NCI-H2171 (cell line): ENCODE measurements at regions not wholly inside any gene's neighbourhood (a gene's known extent, or its start where the extent isn't known, plus 50 kb on each side); places are given as distances from the start of the nearest gene placed in this dataset.
"Not testable (repeated sequence)": the region's sequence is repeated elsewhere in the genome, so short reads cannot be mapped to it uniquely, and the experiment has no call there.

ENCODE experiments used
- DNase-seq: peaks from one replicate; lab custom pipeline; 2025; lab: John Stamatoyannopoulos, UW

DNA sequence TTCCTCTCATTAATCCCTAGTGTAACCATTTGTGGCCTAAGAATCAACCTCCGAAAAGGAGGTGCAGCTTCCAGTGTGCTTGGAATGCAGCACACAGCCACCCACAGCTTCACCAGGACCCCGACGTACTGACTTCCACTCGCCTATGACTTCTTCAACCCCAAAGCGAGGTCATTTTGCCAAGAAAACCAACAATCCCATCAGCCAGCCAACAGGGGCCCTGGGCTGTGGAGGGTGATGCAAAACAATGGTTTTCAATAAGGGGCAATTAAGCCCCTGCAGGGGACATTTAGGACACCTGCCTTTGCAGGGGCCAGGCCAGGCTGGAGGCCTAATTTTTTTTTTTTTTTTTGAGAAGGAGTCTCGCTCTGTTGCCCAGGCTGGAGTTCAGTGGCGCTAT lies 158.1 kb upstream of the SKOR2 start:
- DNase-seq: no peak

DNA sequence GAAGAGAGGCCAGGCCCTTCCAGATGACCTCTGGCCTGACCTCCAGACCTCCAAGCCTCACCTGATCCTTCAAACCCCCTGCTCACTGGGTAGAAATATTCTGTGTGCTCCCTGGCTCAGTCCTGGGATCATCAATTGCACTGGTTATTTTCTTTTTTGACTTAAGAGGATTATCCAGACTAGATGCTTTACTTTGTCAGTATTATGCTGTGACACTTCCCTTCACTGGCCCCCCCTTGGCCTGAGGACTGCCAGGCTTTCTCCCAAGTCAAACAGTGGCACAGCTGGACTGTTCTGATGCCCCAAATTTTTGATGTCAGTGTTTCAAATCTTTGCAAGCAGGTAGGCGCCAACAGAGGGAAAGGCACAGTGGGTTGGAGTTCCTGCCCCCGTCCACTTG lies 156.3 kb upstream of the SKOR2 start:
- no peak for DNase-seq

DNA sequence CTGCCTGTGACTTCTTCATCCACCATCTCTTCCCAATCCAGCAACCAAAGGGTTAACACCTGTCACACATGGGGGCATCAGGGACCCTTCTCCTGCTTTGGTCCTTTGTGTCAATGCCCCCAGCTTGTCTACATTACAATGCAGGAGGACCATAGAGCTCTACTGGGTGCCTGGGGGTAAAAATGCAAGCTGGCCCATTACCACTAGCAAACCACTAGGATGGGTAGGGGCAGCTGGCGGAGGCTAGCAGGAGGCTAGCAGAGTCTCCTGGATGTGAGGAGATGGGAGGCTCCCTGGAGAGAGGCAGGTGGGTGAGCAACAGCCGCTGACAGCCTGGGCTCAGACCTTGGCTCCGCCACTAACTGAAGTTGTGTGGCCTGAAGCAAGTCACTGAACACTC lies 153.4 kb upstream of the SKOR2 start:
- no peak for DNase-seq

DNA sequence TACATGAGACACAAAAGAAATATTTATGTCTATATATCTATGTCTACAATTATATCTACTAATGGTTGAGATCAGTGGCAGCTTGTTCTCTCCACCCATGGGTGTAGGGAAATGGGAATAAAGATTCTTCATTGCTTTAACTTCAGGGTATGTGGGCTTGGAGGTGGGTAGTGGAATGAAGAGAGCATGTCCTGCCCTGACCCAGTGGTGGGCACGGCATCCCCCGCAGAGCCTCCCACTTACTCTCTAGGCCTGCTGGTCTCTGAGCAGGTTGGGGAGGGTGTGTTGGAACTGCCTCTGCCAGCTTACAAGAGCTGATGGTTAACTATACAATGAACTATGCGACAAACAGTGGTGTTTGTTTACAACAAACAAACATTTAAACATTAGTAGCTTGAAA lies 152.5 kb upstream of the SKOR2 start:
- no peak for DNase-seq

DNA sequence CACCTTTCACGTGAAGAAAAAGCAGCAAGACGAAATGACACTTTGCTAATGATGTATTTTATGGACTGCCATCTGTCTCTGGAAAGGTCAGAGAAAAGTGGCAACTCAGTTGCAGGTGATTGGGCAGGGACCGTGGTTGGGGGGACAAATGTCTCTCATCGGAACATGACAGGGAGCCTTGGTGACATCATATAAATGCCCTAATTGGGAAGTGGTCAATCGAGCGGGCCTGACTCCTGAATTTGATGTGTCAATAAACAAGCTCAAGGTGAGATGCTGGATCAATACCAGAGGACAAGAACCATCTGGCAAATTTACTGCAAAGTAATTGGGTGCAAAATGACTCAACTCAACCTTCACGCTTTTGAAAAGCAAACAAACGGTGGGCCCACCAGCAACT lies 151.9 kb upstream of the SKOR2 start:
- peak; percentile 4 for DNase-seq

DNA sequence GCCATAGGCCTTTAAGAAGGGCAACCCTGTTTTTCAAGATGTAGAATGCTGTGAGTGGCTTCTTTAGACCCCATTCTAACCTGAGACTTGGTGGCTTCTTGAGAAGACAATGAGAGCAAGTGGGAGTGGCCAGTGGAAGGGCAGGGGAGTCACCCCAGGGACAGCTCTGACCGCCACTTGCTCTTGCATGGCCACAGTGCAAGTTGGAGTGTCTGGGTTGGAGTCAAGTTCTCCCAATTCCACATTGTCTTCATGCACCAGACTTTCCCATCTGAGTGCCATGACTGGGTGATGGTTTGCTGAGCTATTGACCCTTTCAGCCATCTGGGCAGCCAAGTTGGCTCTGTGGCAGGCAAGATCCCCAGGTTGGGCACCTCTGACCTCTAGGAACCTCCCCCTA lies 148.0 kb upstream of the SKOR2 start:
- DNase-seq: no peak

DNA sequence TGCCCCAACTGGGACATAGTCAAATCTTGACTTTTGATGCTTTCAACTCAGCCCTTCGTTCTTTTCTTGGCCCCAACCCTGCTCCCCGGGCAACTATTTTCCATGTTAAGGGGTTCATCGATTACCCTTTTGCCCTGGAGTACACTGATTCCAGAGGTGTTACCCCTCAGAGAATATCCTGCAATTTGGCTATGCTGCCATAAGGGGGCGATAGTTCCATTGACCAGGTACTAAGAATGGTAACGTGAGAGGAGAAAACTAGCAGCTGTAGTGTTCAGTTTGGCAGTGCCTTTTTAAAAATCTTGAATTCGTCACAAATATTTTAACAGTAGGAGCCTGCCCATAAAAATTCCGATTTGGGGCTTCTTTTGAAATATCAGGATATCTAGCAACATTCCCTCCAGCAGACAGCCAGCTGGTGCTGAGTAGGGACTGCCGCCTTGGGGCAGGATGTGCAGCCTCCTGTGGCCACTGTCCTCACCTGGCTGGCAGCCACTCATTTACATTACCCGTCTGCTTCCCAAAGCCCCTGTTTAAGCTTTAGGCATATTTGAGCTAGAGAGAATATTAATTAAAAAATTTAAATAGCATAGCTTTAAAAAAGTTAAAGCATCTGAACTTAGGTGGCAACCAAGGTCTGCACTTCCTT lies 146.3 kb upstream of the SKOR2 start:
- DNase-seq: no peak

DNA sequence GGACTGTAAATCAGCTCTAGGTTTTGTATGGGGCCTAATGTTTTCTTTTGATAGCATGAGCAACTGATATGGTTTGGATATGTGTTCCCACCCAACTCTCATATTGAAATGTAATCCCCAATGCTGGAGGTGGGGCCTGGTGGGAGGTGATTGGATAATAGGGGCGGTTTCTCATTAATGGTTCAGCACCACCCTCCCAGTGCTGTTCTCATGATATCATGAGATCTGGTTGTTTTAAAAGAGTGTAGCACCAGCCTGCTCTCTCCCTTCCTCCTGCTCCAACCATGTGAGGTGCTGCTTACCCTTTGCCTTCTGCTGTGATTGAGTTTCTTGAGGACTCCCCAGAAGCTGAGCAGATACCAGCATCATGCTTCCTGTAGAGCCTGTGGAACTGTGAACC lies 140.2 kb upstream of the SKOR2 start:
- DNase-seq: no peak

DNA sequence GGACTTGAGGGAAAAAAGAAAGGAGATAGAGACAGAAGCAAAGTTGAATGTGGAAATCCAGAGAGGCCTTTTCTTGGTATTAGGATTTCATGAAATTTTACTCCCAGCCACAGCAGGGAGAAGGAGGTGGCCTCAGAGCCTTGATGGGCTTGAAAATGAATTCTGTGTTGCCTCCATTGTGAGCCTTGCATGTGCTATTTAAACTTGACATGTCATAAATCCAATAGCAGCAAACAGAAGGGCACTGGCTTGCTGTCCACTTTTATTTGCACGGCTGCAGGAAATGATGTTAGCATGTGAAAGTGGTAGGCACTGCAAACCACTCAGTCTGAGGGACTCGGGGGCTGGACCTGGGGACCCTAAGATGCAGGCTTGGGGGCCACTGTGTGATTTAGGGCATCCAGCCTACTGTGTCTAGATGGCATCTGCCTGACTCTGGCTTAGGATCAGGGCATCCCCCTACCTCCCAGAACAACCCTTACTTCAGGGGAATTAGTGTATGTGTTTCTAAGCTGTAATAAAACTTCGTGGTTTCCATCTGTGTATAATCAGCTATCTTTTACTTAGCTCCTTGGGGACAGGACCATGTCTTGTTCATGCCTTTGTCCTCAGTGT lies 139.1 kb upstream of the SKOR2 start:
- DNase-seq: no peak

DNA sequence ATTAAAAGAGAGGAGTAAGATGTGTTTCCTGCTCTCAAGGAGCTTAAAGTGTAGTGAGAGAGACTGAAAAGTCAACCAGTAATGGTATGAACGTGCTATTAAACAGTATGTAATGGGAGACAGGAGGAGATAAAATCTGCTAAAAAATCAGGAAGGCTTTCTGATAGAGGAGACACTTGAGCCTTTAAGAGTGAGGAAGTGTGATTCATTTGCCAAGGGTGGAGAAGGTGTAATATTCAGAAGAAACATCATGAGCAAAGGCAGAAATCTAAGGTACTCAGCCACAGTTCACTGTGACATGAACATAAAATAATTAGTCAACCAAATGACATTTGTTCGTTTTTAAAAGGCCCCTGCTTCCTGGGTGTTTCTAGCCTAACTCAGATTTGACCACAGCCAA lies 137.8 kb upstream of the SKOR2 start:
- no peak for DNase-seq

DNA sequence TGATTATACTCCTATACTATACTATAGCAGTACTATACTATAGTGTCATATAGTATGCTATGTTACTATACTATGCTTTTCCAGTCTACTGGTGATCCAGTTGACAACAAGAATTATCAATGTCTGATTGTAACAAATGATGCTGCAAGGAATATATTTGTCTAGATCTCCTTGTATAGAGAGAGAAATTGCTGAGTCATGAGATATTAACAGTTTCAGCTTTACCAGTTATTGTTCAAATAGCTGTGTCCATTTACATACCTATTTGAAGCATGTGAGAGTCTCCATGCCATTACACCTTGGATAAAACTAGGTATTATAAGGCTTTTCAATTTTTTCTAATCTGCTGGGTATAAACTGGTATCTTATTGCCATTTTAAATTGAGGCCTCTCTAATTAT lies 136.4 kb upstream of the SKOR2 start:
- DNase-seq: no peak

DNA sequence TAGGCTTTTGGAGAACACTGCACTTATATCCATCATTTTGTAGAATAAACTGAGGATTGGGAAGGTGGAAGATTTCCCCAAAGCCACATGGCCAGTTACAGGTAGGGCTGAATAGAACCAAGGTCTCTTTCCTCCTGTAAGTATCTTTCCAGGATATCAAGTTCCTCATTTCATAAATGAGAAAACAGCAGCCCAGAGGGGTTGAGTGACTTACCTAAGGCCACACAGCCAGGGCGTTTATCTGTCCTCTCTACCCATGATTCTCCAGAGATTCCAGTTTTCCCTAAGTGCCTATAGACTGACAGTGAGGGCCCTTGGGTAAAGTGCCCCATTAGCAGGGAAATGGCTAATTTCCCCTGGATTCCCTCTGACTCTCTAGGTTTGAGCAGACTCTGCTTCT lies 132.3 kb upstream of the SKOR2 start:
- DNase-seq: no peak

DNA sequence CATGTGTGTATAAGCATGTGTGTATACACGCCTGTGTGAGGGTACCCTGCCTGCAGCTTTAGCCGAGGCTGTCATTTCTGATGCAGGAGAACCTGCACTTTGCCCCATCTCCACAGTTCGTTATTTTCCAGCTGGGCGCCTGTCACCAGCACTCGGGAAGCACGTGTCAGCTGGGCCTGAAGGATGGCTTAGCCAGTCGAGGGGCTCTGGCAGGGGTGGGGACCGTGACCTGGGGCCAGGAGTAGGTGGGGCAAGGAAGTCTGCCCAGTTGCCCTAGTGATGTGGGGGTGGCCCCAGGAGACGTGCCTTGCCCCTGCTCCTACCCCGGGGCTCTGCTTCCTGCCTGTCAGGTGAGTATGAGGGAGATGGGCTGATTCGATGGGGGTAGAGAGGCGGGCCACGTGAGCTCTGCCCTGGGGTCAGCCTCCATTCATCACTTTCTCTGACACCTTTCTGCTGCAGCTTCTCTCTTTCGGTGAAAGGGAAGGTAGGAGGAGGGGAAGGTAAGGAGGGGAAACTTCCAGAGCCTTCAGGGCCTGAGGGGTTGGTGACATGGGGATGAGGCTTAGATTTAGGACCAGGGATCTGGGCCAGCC lies 130.6 kb upstream of the SKOR2 start:
- no peak for DNase-seq

DNA sequence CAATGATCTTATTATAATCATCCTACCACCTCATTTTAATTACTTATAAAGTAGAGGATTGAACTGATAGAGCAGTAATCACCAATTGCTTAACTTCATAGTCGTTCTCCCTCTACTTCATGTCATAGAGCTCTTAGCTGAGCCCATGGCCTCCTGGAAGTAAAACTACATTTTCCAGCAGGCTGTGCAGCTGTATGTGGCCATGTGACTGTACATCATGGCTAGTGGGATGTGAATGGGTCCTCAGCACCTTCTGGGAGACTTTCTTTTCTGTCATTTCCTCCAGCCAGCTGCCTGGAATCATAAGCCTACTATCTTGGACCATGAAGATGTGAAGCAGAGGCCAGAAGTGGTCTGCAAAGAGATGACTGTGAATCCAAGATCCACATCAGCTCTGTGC lies 128.7 kb upstream of the SKOR2 start:
- DNase-seq: no peak

DNA sequence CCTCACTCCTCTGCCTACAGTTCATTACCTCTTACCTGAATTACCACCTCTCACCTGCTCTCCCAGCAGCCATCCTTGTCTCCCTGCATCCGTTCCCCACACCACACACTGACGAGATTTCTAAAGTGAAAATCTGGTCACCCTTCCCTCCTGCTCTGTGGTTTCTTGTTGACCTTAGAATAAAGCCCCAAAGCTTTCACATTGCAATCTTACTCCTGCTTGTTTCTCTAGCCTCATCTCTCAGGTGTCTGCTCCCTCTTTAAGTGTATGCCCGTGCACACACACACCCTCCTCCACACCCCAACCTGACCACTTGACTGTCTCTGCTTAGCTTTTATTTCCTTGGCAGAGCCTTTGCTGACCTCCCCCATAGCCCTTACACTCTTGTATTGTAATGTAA lies 122.0 kb upstream of the SKOR2 start:
- no peak for DNase-seq

DNA sequence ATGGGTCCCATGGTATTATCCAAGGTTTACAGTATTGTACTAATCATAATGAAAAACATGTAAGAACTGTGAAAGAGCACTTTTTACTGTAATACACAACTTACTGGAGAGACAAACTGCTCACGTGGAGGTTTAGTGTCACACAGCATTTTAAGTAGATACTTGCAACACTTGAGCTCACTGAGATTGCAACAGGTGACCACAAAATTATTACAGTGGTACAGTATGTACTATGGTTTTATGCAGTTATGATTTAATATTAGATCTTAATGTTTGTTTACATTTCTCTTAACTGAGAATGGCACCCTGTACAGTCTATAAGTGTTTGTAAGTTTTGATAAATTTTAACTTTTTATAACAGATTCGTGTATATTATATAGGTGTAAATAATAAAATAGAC lies 118.6 kb upstream of the SKOR2 start:
- no peak for DNase-seq

DNA sequence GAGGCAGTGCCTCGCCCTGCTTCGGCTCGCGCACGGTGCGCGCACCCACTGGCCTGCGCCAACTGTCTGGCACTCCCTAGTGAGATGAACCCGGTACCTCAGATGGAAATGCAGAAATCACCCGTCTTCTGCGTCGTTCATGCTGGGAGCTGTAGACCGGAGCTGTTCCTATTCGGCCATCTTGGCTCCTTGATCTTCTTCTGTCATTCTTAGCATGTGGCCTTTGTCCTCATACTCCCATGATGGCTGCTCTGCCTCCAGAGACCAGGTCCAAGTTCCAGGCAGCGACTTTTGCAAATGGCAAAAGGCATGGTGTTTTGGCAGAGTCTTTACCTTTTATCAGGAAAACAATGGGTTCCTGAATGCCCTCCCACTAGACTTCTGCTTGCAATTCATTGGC lies 102.6 kb upstream of the SKOR2 start:
- DNase-seq: not testable (repeated sequence)

DNA sequence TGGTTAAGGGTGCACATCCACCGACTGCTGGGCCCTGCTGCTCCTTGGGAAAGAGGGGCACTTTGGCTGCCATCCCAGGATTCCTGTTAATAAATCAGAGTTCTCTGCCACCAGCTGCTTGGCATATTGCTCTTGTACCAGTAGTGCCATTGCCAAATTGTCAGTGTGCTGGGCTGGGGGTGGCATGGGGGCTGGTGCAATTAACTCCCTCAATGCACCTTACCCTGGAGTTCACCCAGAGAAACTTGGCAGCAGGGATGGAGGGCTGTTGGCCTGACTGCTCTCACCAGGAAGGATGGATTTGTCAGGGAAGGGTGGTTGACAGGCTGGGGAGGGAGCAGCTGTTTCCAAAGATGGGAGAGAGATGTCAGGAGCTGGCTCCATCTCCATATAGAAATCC lies 94.6 kb upstream of the SKOR2 start:
- no peak for DNase-seq

DNA sequence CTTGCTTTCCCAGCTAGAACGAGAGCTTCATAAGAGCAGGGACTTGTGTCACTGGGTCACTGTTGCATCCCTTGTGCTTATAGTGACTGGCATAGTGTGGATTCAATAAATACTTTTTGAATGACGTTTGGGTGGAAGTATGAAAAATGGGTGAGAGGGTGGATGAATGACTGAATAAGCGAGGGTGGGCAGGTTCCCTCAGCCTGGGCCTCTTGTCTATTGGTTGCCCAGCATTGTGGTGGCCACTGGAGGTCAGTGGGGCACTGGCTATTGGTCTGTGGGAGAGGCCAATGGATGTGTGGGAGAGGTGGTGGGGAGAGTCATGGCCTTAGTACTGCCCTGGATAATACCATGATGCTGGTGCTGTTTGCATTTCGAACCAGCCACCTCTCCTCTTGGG lies 93.8 kb upstream of the SKOR2 start:
- DNase-seq: no peak

DNA sequence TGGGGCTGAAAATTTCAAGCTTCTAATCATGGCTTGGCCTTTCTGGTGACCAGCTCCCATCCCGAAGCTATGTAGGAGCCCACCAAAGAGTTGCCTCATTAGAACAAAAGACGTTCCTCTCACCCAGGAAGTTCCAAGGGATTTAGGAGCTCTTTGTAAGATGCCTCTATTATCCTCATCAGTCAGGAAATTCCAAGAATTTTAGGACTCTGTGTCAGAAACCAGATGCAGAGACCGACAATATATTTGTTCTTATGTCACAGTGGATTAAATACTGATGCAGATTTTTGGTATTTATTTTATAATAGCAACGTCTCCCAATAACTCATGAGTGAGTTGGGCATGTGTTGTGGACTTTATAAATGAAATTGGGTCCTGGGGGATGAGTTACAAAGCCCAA lies 91.8 kb upstream of the SKOR2 start:
- no peak for DNase-seq

DNA sequence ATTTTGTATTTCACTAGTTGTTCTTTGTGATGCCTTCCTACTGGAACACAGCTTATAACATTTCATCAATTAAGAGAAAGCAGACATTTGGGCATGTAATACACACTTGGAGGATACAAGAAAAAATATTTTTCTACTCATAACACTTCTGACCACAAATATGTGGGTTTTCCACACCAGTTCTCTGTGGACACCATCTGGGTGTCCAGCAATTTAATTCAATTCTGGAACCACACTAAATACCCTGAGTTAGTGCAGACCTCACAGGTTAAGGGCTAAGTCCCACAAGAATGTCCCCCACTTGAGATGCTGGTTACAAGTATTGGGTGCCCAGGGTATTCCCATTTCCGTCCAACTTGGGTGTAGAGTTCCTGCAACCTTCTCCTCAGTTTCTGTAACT lies 91.1 kb upstream of the SKOR2 start:
- DNase-seq: no peak

DNA sequence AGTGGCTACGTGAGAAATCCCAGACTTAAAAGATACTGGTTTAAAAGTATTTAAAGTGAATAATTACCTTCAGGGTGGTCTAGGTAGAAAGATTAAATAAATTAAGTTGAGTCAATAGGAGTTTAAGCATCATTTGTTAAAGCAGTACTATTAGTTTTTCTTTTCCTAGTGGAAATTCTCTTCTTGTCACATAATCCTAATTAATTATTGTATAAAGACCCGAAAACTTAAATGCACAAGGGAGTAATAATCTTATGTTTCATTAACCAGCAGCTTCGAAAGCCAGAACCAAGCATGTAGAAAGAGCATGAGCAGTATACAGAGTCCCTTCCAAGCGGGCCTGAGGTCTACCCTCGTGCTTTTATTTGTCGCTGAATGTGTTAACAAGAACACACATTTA lies 90.2 kb upstream of the SKOR2 start:
- no peak for DNase-seq

DNA sequence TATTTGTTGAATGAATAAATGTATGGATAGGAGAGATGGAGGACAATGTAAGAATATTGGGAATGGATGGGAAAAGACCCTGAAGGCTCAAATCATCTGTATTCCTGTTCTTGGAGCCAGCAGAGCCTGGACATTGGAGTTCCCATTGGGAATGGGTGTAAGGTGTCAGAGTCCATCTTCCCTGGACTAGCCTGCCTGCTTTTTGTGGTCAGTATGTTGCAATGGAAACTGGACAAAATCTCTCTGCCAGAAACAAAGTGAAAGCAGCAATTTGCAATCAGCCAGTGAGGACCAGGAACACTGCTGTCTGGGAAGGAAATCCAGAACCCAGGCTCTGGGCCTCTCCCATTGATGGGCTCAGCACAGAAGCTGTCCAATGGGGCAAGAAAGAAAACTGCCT lies 83.5 kb upstream of the SKOR2 start:
- DNase-seq: no peak
